ENCODE measurements at regions not wholly inside any gene's neighbourhood (a gene's known extent, or its start where the extent isn't known, plus 50 kb on each side); places are given as distances from the start of the nearest gene placed in this dataset.

GRCh38 chr14:35456261-35456660, 51.7 kb upstream of the NFKBIA start:
- TF ChIP-seq ELK4 (IDR thresholded peaks at IDR 0.05; ENCODE audit: borderline replicate concordance, low read depth, low read length): no peak
- no peak for TF ChIP-seq IKZF3 (tag by site-specific recombination; IDR thresholded peaks at IDR 0.05)
- TF ChIP-seq HOXC10 (CRISPR knock-in tag; IDR thresholded peaks at IDR 0.05): no peak
- no peak for TF ChIP-seq ZBTB8A (tag by site-specific recombination; IDR thresholded peaks at IDR 0.05)
- TF ChIP-seq GLI4 (tag by site-specific recombination; IDR thresholded peaks at IDR 0.05): no peak
- no peak for TF ChIP-seq CTCF (tag by site-specific recombination; IDR thresholded peaks at IDR 0.05)
- no peak for TF ChIP-seq TCF7L2 (IDR thresholded peaks at IDR 0.05; ENCODE audit: borderline replicate concordance, low read depth, low read length)
- TF ChIP-seq ZNF518A (tag by site-specific recombination; conservative IDR thresholded peaks at IDR 0.05; ENCODE audit: low read depth): no peak
